BJ (cell line): ENCODE measurements at regions not wholly inside any gene's neighbourhood (a gene's known extent, or its start where the extent isn't known, plus 50 kb on each side); places are given as distances from the start of the nearest gene placed in this dataset.

ENCODE experiments used
- CTCF ChIA-PET: fragments of 350-600 bp; formaldehyde crosslinking; extraction: SDS; loops from one replicate; lab custom pipeline; 2021; ENCODE audit warnings: antibody characterized with exemption, inconsistent platforms; lab: Yijun Ruan, JAX
- POLR2A ChIA-PET: fragments of 300-600 bp; sonication (Branson Sonifier 250); formaldehyde crosslinking; extraction: SDS; loops from one replicate; lab custom pipeline; 2021; ENCODE audit warnings: antibody characterized with exemption; lab: Charles Lee
- DNase-seq: peaks from one replicate; pipeline ENCODE4 v3.0.0-alpha.2; 2011; ENCODE audit warnings: low read depth
- H3K27me3 ChIP-seq: 2 replicates; pipeline ENCODE4 v1.6.0; 2011; ENCODE audit warnings: low read length; ENCODE audit not compliant: control insufficient read depth, insufficient read depth
- H3K36me3 ChIP-seq: 2 replicates; pipeline ENCODE4 v1.5.1; 2011; ENCODE audit warnings: low read length; ENCODE audit not compliant: control insufficient read depth, insufficient read depth
- H3K4me3 ChIP-seq: 2 replicates; pipeline ENCODE4 v1.5.1; 2011; ENCODE audit warnings: low read depth, mild to moderate bottlenecking, control low read depth, low read length
- TF ChIP-seq, protein P1 (sequence below): IDR thresholded peaks from 2 replicates; pipeline ENCODE4 v1.5.1; 2011; ENCODE audit warnings: low read depth, mild to moderate bottlenecking, control low read depth, inconsistent platforms, low read length, moderate library complexity; ENCODE audit not compliant: insufficient read depth

DNA sequence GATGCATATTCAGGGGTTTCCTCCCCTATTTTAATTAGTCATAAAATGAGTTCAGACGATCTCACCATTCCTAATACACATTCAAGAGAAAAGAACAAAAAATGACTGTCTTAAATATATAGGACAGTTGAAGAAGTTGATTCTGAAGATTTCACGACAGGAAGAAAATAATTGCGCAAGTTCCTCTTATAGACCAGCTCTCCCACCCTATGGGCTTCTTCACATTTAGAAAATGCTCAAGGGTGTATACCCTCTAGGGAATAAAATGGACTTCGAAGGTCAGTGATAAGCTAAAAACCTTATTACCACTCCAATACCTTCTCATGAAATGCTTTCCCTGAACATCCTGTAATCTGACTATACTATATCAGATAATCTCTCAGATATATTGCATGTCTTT, 149.2 kb upstream of the TEX13C start:
- no peaks in the 10 kb centered on the region for H3K36me3 ChIP-seq
- no peak overlapping the region for H3K4me3 ChIP-seq
- TF ChIP-seq, protein P1, sequence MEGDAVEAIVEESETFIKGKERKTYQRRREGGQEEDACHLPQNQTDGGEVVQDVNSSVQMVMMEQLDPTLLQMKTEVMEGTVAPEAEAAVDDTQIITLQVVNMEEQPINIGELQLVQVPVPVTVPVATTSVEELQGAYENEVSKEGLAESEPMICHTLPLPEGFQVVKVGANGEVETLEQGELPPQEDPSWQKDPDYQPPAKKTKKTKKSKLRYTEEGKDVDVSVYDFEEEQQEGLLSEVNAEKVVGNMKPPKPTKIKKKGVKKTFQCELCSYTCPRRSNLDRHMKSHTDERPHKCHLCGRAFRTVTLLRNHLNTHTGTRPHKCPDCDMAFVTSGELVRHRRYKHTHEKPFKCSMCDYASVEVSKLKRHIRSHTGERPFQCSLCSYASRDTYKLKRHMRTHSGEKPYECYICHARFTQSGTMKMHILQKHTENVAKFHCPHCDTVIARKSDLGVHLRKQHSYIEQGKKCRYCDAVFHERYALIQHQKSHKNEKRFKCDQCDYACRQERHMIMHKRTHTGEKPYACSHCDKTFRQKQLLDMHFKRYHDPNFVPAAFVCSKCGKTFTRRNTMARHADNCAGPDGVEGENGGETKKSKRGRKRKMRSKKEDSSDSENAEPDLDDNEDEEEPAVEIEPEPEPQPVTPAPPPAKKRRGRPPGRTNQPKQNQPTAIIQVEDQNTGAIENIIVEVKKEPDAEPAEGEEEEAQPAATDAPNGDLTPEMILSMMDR, result no peak
- POLR2A ChIA-PET, result no interaction called here
- H3K27me3 ChIP-seq, result no peaks in the 10 kb centered on the region
- CTCF ChIA-PET, result no interaction called here
- no peak for DNase-seq

DNA sequence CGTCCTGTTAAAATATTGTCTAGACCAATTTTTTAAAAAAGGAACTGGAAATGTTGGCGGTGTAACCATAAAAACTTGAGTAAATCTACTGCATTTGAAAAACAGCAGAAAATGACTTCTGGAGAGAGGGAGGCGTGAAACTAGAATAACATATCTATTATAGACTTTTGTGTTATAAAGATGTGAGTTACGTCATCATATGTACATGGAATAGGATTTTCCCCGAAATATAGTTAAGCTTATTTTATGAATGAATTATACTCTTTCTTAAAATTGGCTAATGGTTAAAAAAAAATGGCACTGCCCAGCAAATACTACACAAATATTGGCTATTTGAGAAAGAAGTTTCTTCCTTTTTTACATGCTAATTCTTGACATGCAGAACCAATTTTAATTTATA, 147.1 kb upstream of the TEX13C start:
- CTCF ChIA-PET, result no interaction called here
- Histone ChIP-seq H3K36me3 (no peaks in the 10 kb centered on the region), H3K27me3 (no peaks in the 10 kb centered on the region), H3K4me3 (no peak overlapping the region)
- DNase-seq, result no peak
- POLR2A ChIA-PET, result no interaction called here
- TF ChIP-seq, protein P1, result no peak

DNA sequence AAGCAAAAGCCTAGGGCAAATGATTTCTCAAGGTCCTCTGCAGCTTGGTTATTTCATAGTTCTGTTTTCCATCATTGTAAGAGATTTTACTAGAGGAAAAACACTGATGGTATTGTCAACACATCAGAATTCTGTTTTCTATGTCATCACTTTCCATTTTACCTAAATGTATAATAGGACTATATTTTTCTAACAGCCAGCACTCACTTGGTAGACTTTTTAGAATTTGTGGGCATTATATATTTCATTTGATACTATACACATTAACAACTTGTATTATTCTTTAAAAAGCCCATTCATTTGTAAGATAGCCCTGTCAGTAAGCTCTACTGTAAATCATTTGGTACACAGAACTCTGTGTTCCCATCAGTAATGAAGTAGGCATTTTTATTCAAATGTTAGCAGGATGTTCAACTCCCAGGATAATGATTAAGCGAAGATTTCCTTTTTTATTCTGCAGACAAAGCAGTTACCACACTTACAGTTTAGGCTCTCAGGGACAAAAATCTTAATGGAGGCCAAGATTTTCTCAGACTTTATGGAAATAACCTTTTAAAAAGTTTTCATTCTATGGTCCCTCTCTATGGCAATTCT, 143.6 kb upstream of the TEX13C start:
- Histone ChIP-seq H3K27me3 (no peaks in the 10 kb centered on the region), H3K4me3 (no peak overlapping the region), H3K36me3 (no peaks in the 10 kb centered on the region)
- POLR2A ChIA-PET, result no interaction called here
- no peak for DNase-seq
- TF ChIP-seq, protein P1, result no peak
- CTCF ChIA-PET, result no interaction called here

DNA sequence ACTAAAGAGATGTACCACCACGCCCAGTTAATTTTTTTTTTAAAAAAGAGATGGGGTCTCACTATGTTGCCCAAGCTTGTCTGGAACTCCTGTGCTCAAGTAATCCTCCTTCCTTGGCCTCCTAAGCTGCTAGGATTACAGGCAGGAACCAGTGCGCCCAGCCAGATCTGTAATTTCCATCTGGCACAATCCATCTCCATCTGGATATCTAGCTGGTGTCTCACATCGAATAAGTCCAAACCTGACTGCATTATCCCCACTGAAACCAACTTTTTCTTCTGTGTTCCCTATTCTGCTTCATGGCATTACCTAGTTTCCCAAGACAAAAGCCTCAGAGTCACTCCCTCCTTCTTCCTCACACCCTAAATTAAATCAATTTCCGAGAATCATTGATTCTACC, 125.8 kb upstream of the TEX13C start:
- no peak overlapping the region for H3K4me3 ChIP-seq
- no peaks in the 10 kb centered on the region for H3K27me3 ChIP-seq
- ChIA-PET CTCF (no interaction called here), POLR2A (no interaction called here)
- H3K36me3 ChIP-seq, result no peaks in the 10 kb centered on the region
- TF ChIP-seq, protein P1, result no peak
- no peak for DNase-seq

DNA sequence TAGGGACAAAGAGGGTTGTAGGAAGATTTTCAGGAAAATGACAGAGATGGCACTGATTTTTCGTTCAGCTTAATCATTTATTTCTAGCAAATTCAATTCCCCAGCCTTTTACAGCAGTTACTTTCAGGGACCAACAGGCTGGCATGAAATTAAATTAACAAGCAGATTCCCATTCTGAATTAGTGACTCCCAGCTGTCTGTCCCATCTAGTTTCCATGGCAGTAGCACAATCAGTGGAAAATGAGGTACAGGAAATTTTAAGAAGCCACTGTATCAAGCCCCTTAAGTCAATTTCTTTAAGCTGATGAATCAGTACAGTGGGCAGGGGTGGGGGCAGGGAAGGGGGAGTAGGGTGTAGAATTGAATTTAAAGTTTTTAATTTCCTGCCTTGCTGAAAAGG, 121.1 kb upstream of the TEX13C start:
- TF ChIP-seq, protein P1, result no peak
- ChIA-PET POLR2A (no interaction called here), CTCF (no interaction called here)
- no peaks in the 10 kb centered on the region for H3K36me3 ChIP-seq
- no peak for DNase-seq
- H3K27me3 ChIP-seq, result no peaks in the 10 kb centered on the region; the same call in 1 of the 2 replicates
- H3K4me3 ChIP-seq, result no peak overlapping the region
